Sigmoid colon (tissue), 4 donors: ENCODE measurements at regions not wholly inside any gene's neighbourhood (a gene's known extent, or its start where the extent isn't known, plus 50 kb on each side); places are given as distances from the start of the nearest gene placed in this dataset.

Experiments
- CTCF ChIP-seq, 4 experiments: fragments of 450-650 bp in 3 of 4; fragments of 200-600 bp in 1 of 4; IDR thresholded peaks; one replicate each; pipeline ENCODE4 v1.5.1; 2016 to 2019; ENCODE audit warnings: antibody characterized with exemption in 4 of 4, mild to moderate bottlenecking in 3 of 4, moderate library complexity in 2 of 4
- EP300 ChIP-seq, 4 donors: sonication (generic); formaldehyde crosslinking; IDR thresholded peaks; one replicate each; pipeline ENCODE4 v1.6.1; 2017; ENCODE audit warnings: antibody characterized with exemption in 4 of 4
- POLR2A ChIP-seq, 2 donors: fragments of 450-650 bp; IDR thresholded peaks; one replicate each; pipeline ENCODE4 v1.6.1; 2016; ENCODE audit warnings: antibody characterized with exemption in 2 of 2, mild to moderate bottlenecking in 2 of 2, moderate library complexity in 2 of 2

GRCh38 chr10:125341611-125342010 lies 181.2 kb upstream of the CTBP2 start:
- no peak for TF ChIP-seq POLR2A (IDR thresholded peaks at IDR 0.05)
- TF ChIP-seq CTCF (IDR thresholded peaks at IDR 0.05), result no peak
- no peak for TF ChIP-seq EP300 (IDR thresholded peaks at IDR 0.05)
